ENCODE measurements at regions not wholly inside any gene's neighbourhood (a gene's known extent, or its start where the extent isn't known, plus 50 kb on each side); places are given as distances from the start of the nearest gene placed in this dataset.
A peak's percentile ranks its signal among the peaks of the same experiment; 100 is the strongest.

- TF ChIP-seq, protein P1, sequence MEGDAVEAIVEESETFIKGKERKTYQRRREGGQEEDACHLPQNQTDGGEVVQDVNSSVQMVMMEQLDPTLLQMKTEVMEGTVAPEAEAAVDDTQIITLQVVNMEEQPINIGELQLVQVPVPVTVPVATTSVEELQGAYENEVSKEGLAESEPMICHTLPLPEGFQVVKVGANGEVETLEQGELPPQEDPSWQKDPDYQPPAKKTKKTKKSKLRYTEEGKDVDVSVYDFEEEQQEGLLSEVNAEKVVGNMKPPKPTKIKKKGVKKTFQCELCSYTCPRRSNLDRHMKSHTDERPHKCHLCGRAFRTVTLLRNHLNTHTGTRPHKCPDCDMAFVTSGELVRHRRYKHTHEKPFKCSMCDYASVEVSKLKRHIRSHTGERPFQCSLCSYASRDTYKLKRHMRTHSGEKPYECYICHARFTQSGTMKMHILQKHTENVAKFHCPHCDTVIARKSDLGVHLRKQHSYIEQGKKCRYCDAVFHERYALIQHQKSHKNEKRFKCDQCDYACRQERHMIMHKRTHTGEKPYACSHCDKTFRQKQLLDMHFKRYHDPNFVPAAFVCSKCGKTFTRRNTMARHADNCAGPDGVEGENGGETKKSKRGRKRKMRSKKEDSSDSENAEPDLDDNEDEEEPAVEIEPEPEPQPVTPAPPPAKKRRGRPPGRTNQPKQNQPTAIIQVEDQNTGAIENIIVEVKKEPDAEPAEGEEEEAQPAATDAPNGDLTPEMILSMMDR (IDR thresholded peaks at IDR 0.05; ENCODE audit: poor library complexity, severe bottlenecking), result no peak
- no peaks in the 10 kb centered on the region for H3K27me3 ChIP-seq (ENCODE audit: insufficient read depth, poor library complexity, severe bottlenecking)
- H3K4me3 ChIP-seq (ENCODE audit: severe bottlenecking), result no peak overlapping the region
- H3K27ac ChIP-seq (ENCODE audit: poor library complexity, severe bottlenecking), result no peak overlapping the region
- no peak for DNase-seq (ENCODE audit: low spot score)
- no peaks in the 10 kb centered on the region for H3K36me3 ChIP-seq (ENCODE audit: low read depth)
- ATAC-seq (ENCODE audit: low read depth), result no peak
- H3K4me1 ChIP-seq (ENCODE audit: insufficient read depth, poor library complexity, severe bottlenecking), result no peaks in the 10 kb centered on the region
- no peaks in the 10 kb centered on the region for H3K9me3 ChIP-seq (ENCODE audit: severe bottlenecking)
Measured at GRCh38 chr13:70714993-70715392, 606.7 kb upstream of the KLHL1 start.

DNA sequence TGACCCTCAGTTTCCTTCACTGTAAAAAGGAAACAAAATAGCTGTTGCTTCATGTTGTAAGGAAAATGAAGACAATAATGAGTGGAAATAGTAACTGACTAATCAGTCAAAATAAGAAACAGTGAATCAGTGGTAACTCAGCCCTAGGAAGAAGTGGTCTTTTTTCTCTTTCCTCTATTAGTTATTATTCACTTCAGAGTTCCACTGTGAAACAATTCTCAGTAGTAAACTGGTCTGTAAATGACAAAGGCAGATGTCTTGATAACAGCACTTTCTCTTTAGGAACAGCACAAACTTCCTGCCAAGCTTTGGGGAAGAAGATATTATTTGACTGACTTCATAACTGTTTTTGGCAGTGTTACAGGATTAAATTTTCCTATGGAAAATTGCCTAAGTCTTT is 600.5 kb upstream of the KLHL1 start:
- no peak for DNase-seq (ENCODE audit: low spot score)
- no peaks in the 10 kb centered on the region for H3K9me3 ChIP-seq (ENCODE audit: severe bottlenecking)
- no peaks in the 10 kb centered on the region for H3K36me3 ChIP-seq (ENCODE audit: low read depth)
- H3K4me1 ChIP-seq (ENCODE audit: insufficient read depth, poor library complexity, severe bottlenecking), result no peaks in the 10 kb centered on the region
- H3K27me3 ChIP-seq (ENCODE audit: insufficient read depth, poor library complexity, severe bottlenecking), result no peaks in the 10 kb centered on the region
- H3K27ac ChIP-seq (ENCODE audit: poor library complexity, severe bottlenecking), result no peak overlapping the region
- TF ChIP-seq, protein P1 (IDR thresholded peaks at IDR 0.05; ENCODE audit: poor library complexity, severe bottlenecking), result no peak
- no peak overlapping the region for H3K4me3 ChIP-seq (ENCODE audit: severe bottlenecking)
- no peak for ATAC-seq (ENCODE audit: low read depth)

- H3K4me1 ChIP-seq (ENCODE audit: insufficient read depth, poor library complexity, severe bottlenecking), result no peaks in the 10 kb centered on the region
- ATAC-seq (ENCODE audit: low read depth) (no peak; the same call in 2 of the 3 replicates), DNase-seq (ENCODE audit: low spot score) (no peak)
- H3K27me3 ChIP-seq (ENCODE audit: insufficient read depth, poor library complexity, severe bottlenecking), result no peaks in the 10 kb centered on the region
- H3K36me3 ChIP-seq (ENCODE audit: low read depth), result no peaks in the 10 kb centered on the region
- TF ChIP-seq, protein P1 (IDR thresholded peaks at IDR 0.05; ENCODE audit: poor library complexity, severe bottlenecking), result no peak
- H3K27ac ChIP-seq (ENCODE audit: poor library complexity, severe bottlenecking), result no peak overlapping the region
- H3K4me3 ChIP-seq (ENCODE audit: severe bottlenecking), result no peak overlapping the region
- H3K9me3 ChIP-seq (ENCODE audit: severe bottlenecking), result no peaks in the 10 kb centered on the region
Measured at GRCh38 chr13:70703755-70704154, 595.5 kb upstream of the KLHL1 start.

DNA sequence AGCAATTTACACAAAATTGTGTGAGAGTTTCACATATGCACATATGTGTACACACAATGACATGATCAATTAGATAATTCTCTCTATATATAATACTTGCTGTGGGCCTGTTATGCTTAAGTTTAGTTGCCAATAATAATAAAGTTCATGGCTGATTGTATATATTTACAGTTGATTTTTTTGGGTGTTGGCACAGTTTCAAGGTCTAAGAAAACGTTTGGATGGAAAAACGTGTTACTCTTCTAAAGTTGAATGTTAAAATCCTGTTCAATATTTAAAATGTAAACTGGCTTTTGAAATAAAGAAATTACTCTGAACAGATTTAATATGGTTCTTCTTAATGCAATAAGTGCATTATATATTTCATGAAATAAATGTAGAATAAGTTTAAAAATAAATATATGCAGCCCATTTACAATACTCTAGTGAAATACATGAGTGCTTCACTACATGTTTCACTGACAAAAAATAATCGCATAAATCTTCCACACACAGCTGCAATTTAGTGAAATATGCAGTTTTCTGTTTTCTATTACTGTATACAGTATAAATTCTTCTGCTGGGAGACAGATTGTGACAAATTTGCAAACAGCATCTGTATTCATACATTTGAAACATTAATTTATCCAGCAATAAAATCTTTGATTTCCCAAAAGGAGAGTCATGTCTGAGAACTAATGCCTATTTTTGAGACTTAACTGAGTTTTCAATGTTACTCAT is 586.9 kb upstream of the KLHL1 start:
- DNase-seq (ENCODE audit: low spot score) (no peak), ATAC-seq (ENCODE audit: low read depth) (no peak)
- H3K4me3 ChIP-seq (ENCODE audit: severe bottlenecking), result no peak overlapping the region
- no peaks in the 10 kb centered on the region for H3K27me3 ChIP-seq (ENCODE audit: insufficient read depth, poor library complexity, severe bottlenecking)
- no peaks in the 10 kb centered on the region for H3K4me1 ChIP-seq (ENCODE audit: insufficient read depth, poor library complexity, severe bottlenecking)
- TF ChIP-seq, protein P1 (IDR thresholded peaks at IDR 0.05; ENCODE audit: poor library complexity, severe bottlenecking), result no peak
- H3K36me3 ChIP-seq (ENCODE audit: low read depth), result no peaks in the 10 kb centered on the region
- H3K27ac ChIP-seq (ENCODE audit: poor library complexity, severe bottlenecking), result no peak overlapping the region
- no peaks in the 10 kb centered on the region for H3K9me3 ChIP-seq (ENCODE audit: severe bottlenecking)

- Histone ChIP-seq H3K27me3 (ENCODE audit: insufficient read depth, poor library complexity, severe bottlenecking) (no peaks in the 10 kb centered on the region), H3K36me3 (ENCODE audit: low read depth) (no peaks in the 10 kb centered on the region), H3K9me3 (ENCODE audit: severe bottlenecking) (no peaks in the 10 kb centered on the region), H3K4me1 (ENCODE audit: insufficient read depth, poor library complexity, severe bottlenecking) (no peaks in the 10 kb centered on the region), H3K4me3 (ENCODE audit: severe bottlenecking) (no peak overlapping the region), H3K27ac (ENCODE audit: poor library complexity, severe bottlenecking) (no peak overlapping the region)
- TF ChIP-seq, protein P1 (IDR thresholded peaks at IDR 0.05; ENCODE audit: poor library complexity, severe bottlenecking), result no peak
- DNase-seq (ENCODE audit: low spot score) (no peak), ATAC-seq (ENCODE audit: low read depth) (peak; percentile 64)
Measured at GRCh38 chr13:70668983-70669382, 560.7 kb upstream of the KLHL1 start.
